ENCODE measurements at regions not wholly inside any gene's neighbourhood (a gene's known extent, or its start where the extent isn't known, plus 50 kb on each side); places are given as distances from the start of the nearest gene placed in this dataset.
"Not testable (repeated sequence)": the region's sequence is repeated elsewhere in the genome, so short reads cannot be mapped to it uniquely, and the experiment has no call there.

GRCh38 chrX:40788698-40789097 lies 53.4 kb upstream of the MED14 start:
- not testable (repeated sequence) for DNase-seq (ENCODE audit: low spot score)

GRCh38 chrX:40792433-40792832 lies 57.1 kb upstream of the MED14 start:
- no peak for DNase-seq (ENCODE audit: low spot score)

- DNase-seq (ENCODE audit: low spot score): not testable (repeated sequence)
Observed at GRCh38 chrX:40794829-40795130, 59.4 kb upstream of the MED14 start.

GRCh38 chrX:40799745-40800144 lies 64.4 kb upstream of the MED14 start:
- DNase-seq (ENCODE audit: low spot score): not testable (repeated sequence)

GRCh38 chrX:40805404-40805803 lies 70.1 kb upstream of the MED14 start:
- no peak for DNase-seq (ENCODE audit: low spot score)

- no peak for DNase-seq (ENCODE audit: low spot score)
Observed at GRCh38 chrX:40806513-40807220, 71.3 kb upstream of the MED14 start.

- DNase-seq (ENCODE audit: low spot score): no peak
Observed at GRCh38 chrX:40807384-40807783, 72.0 kb upstream of the MED14 start.

- DNase-seq (ENCODE audit: low spot score): no peak
Observed at GRCh38 chrX:40808203-40808602, 72.9 kb upstream of the MED14 start.

GRCh38 chrX:40809210-40809609 lies 73.9 kb upstream of the MED14 start:
- no peak for DNase-seq (ENCODE audit: low spot score)

- DNase-seq (ENCODE audit: low spot score): not testable (repeated sequence)
Observed at GRCh38 chrX:40815045-40815444, 79.7 kb upstream of the MED14 start.

- DNase-seq (ENCODE audit: low spot score): no peak
Observed at GRCh38 chrX:40816906-40817305, 81.6 kb upstream of the MED14 start.

GRCh38 chrX:40818236-40818635 lies 82.9 kb upstream of the MED14 start:
- no peak for DNase-seq (ENCODE audit: low spot score)

- no peak for DNase-seq (ENCODE audit: low spot score)
Observed at GRCh38 chrX:40821780-40822179, 86.4 kb upstream of the MED14 start.

GRCh38 chrX:40827331-40827730 lies 92.0 kb upstream of the MED14 start:
- DNase-seq (ENCODE audit: low spot score): no peak

- DNase-seq (ENCODE audit: low spot score): no peak
Observed at GRCh38 chrX:40831750-40832149, 96.4 kb upstream of the MED14 start.

GRCh38 chrX:40832723-40833122 lies 97.4 kb upstream of the MED14 start:
- no peak for DNase-seq (ENCODE audit: low spot score)

GRCh38 chrX:40834225-40834624 lies 98.9 kb upstream of the MED14 start:
- DNase-seq (ENCODE audit: low spot score): no peak

GRCh38 chrX:40835526-40835925 lies 100.2 kb upstream of the MED14 start:
- no peak for DNase-seq (ENCODE audit: low spot score)

GRCh38 chrX:40843643-40844042 lies 108.3 kb upstream of the MED14 start:
- no peak for DNase-seq (ENCODE audit: low spot score)

GRCh38 chrX:40844471-40844870 lies 109.1 kb upstream of the MED14 start:
- DNase-seq (ENCODE audit: low spot score): no peak

- DNase-seq (ENCODE audit: low spot score): no peak
Observed at GRCh38 chrX:40845331-40845911, 110.1 kb upstream of the MED14 start.

- no peak for DNase-seq (ENCODE audit: low spot score)
Observed at GRCh38 chrX:40849906-40850823, 114.8 kb upstream of the MED14 start.

- no peak for DNase-seq (ENCODE audit: low spot score)
Observed at GRCh38 chrX:40852586-40852985, 117.2 kb upstream of the MED14 start.
